Calu3 (cell line): ENCODE measurements at regions not wholly inside any gene's neighbourhood (a gene's known extent, or its start where the extent isn't known, plus 50 kb on each side); places are given as distances from the start of the nearest gene placed in this dataset.
A peak's percentile ranks its signal among the peaks of the same experiment; 100 is the strongest.

Source experiments
- BruUV-seq: library from RNA; stranded (reverse); fragments of 400-500 nt; replicated peaks from 2 replicates; lab custom pipeline; 2021; lab: Mats Ljungman, UMichigan
- CTCF ChIA-PET: fragments of 300-600 bp; sonication (Branson Sonifier 250); formaldehyde crosslinking; loops from one replicate; lab custom pipeline; 2022; ENCODE audit warnings: antibody characterized with exemption; lab: Charles Lee
- DNase-seq: peaks from one replicate; pipeline ENCODE4 v3.0.0; 2022
- H3K27ac Mint-ChIP-seq: one replicate; pipeline ENCODE4 v1.8.0; 2022; ENCODE audit warnings: mixed read lengths; ENCODE audit not compliant: unreplicated experiment
- H3K27me3 Mint-ChIP-seq: one replicate; pipeline ENCODE4 v1.8.0; 2022; ENCODE audit warnings: mixed read lengths; ENCODE audit not compliant: unreplicated experiment
- H3K36me3 Mint-ChIP-seq: one replicate; pipeline ENCODE4 v1.8.0; 2022; ENCODE audit warnings: mild to moderate bottlenecking, moderate library complexity, mixed read lengths; ENCODE audit not compliant: insufficient read depth, unreplicated experiment
- H3K4me1 Mint-ChIP-seq: one replicate; pipeline ENCODE4 v1.8.0; 2022; ENCODE audit warnings: mild to moderate bottlenecking, low read depth, mixed read lengths; ENCODE audit not compliant: unreplicated experiment
- H3K4me3 Mint-ChIP-seq: one replicate; pipeline ENCODE4 v1.8.0; 2022; ENCODE audit warnings: mild to moderate bottlenecking, low read depth, moderate library complexity, mixed read lengths; ENCODE audit not compliant: unreplicated experiment
- H3K9me3 Mint-ChIP-seq: one replicate; pipeline ENCODE4 v1.8.0; 2022; ENCODE audit warnings: low read depth, mixed read lengths; ENCODE audit not compliant: unreplicated experiment
- intact Hi-C: fragments of 100-400 bp; cut with micrococcal nuclease; formaldehyde crosslinking; loops from one replicate; pipeline ENCODE4 v1.10.0; 2022; ENCODE audit not compliant: unreplicated experiment
- TF ChIP-seq, protein P1 (sequence below): fragments of 200-600 bp; IDR thresholded peaks from one replicate; pipeline ENCODE4 v1.8.0; 2022; ENCODE audit warnings: antibody characterized with exemption; ENCODE audit not compliant: unreplicated experiment

DNA sequence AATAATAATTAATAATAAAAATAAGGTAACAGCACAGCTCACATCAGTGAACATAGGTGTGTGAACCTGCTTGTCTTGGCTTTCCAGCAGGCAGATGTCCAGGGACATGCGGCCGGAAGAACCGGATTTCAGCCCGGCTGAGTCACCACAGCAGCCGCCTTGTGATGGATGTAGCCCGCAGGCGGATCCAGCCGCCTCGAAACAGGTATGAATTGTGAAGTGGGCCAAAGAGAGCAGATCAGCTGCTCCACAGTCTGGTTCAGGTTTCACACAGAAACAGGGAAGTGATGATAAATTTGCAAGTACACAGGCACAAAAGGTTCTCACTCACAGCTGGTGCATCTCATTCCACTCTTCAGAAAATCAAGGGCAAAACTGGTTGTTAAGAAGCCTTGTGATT, 55.1 kb downstream of the ID4 start:
- no TSS peak for BruUV-seq
- CTCF ChIA-PET = interaction anchor here (0.5 to 1.2 kb wide), 8 partner anchors 13 to 625 kb away, joined by 3 to 5 read pairs (median 3); no protein-coding TSS in a partner anchor
- H3K4me1 Mint-ChIP-seq = peaks cover 23% of the 10 kb centered on the region
- intact Hi-C loops = loop anchor here (2.0 kb wide), 1 partner anchor 31 kb away; no protein-coding TSS in a partner anchor
- H3K27me3 Mint-ChIP-seq = no peaks in the 10 kb centered on the region
- peak overlapping the region; percentile 19 for H3K4me3 Mint-ChIP-seq
- H3K36me3 Mint-ChIP-seq = peaks cover 5% of the 10 kb centered on the region
- no peaks in the 10 kb centered on the region for H3K9me3 Mint-ChIP-seq
- peak overlapping the region; percentile 73 for H3K27ac Mint-ChIP-seq
- TF ChIP-seq, protein P1, sequence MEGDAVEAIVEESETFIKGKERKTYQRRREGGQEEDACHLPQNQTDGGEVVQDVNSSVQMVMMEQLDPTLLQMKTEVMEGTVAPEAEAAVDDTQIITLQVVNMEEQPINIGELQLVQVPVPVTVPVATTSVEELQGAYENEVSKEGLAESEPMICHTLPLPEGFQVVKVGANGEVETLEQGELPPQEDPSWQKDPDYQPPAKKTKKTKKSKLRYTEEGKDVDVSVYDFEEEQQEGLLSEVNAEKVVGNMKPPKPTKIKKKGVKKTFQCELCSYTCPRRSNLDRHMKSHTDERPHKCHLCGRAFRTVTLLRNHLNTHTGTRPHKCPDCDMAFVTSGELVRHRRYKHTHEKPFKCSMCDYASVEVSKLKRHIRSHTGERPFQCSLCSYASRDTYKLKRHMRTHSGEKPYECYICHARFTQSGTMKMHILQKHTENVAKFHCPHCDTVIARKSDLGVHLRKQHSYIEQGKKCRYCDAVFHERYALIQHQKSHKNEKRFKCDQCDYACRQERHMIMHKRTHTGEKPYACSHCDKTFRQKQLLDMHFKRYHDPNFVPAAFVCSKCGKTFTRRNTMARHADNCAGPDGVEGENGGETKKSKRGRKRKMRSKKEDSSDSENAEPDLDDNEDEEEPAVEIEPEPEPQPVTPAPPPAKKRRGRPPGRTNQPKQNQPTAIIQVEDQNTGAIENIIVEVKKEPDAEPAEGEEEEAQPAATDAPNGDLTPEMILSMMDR = no peak
- DNase-seq = peak; percentile 98

DNA sequence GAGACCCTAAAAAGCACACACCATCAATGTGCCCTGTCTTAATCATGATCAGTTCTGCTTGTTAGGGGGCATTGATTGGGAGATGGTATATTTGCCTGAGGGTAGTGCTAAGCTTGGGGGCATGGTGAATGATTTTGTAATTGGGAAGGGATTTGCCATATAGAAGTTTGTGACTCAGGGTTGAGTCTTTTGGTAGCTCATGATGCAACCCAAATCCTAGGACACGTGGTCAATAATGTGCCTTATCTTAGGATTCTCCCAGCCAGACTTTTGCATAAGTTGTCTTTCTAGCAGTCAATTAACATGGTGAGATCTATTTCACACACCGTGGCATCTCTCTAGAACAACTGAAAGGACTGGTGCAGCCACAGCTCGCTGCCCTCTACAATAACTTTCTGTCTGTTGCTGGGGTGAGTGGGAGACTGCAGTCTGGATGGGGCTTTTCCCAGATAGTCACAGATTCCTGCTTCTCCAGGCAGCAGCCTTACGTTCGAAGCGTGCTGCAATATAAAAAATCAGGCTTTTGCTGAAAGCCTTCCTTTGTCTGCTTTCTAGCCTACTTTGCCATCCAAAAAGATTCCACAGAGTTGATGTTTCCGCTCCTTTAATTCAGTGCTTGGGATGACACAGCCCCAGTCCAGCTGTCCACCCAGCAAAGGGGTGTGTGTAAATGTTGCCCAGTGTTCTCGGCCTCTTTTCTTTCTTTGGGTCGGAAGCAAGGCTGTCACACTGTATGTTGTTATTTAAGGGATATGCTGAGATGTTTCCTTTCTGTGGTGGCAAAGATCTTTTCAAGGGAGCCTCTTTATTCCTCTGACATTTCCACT, 58.9 kb downstream of the ID4 start:
- H3K4me1 Mint-ChIP-seq = peaks cover 14% of the 10 kb centered on the region
- no peaks in the 10 kb centered on the region for H3K27me3 Mint-ChIP-seq
- no peak for DNase-seq

DNA sequence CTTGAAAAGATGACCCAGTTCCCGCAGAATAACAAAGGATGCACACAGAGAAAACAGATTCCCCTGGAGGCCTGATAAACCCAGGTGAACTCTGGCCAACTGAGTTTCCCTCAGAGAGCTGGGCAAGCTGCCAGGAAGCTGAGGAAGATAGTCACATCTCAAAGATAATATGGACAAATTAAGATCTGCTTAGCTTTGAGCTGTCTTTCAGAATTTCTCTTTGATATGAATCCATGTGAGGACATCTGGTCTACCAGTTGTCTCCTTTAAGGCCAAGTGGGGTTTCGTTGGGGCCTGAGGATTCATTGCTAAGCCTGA, 59.5 kb downstream of the ID4 start:
- Mint-ChIP-seq H3K9me3 (no peaks in the 10 kb centered on the region), H3K4me1 (peaks cover 9% of the 10 kb centered on the region), H3K27me3 (no peaks in the 10 kb centered on the region), H3K27ac (no peak overlapping the region), H3K4me3 (no peak overlapping the region), H3K36me3 (peaks cover 5% of the 10 kb centered on the region)
- intact Hi-C loops = no loop called here
- DNase-seq = no peak
- CTCF ChIA-PET = no interaction called here
- no TSS peak for BruUV-seq
- TF ChIP-seq, protein P1 = no peak

More for the DNA sequence above, 58.9 kb downstream of the ID4 start:
- Mint-ChIP-seq H3K36me3 (peaks cover 5% of the 10 kb centered on the region), H3K4me3 (no peak overlapping the region), H3K9me3 (no peaks in the 10 kb centered on the region), H3K27ac (no peak overlapping the region)
- intact Hi-C loops = no loop called here
- TF ChIP-seq, protein P1 = no peak
- CTCF ChIA-PET = no interaction called here
- BruUV-seq = no TSS peak

DNA sequence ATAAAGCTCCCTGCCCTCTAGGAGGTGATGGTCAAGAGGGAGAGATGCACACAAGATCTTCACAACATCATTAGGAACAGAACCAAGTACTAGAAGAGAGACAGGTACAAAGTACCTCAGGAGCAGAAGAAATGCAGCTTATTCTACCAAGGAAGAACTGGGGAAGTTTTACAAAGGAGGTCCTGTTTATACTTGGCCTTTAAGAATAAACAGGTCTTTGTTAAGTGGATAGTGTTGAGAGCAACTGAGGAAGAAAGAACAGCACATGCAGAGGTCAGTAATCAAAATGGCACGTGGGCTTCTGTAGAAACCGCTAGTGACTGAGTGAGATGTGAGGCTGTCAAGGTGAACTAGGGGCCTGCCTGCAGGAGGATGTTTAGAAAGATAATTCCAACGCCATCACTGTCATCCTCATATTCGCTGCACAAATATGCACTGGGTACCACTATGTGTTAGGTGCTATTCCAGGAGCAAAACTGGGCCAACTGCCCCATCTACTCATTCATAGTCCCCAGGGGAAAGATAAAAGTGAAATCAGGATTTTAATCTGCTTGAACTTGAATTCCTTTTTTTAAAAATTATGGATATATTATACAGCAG, 61.1 kb downstream of the ID4 start:
- no peaks in the 10 kb centered on the region for H3K36me3 Mint-ChIP-seq
- H3K4me3 Mint-ChIP-seq = no peak overlapping the region
- DNase-seq = no peak
- intact Hi-C loops = no loop called here
- H3K27ac Mint-ChIP-seq = no peak overlapping the region
- no TSS peak for BruUV-seq
- no peaks in the 10 kb centered on the region for H3K4me1 Mint-ChIP-seq
- no peaks in the 10 kb centered on the region for H3K27me3 Mint-ChIP-seq
- TF ChIP-seq, protein P1 = no peak
- no peaks in the 10 kb centered on the region for H3K9me3 Mint-ChIP-seq
- CTCF ChIA-PET = interaction anchor here (0.7 kb wide), 2 partner anchors 68 to 1233 kb away, joined by 6 read pairs; no protein-coding TSS in a partner anchor
